ENCODE measurements at regions not wholly inside any gene's neighbourhood (a gene's known extent, or its start where the extent isn't known, plus 50 kb on each side); places are given as distances from the start of the nearest gene placed in this dataset.
"Not testable (repeated sequence)": the region's sequence is repeated elsewhere in the genome, so short reads cannot be mapped to it uniquely, and the experiment has no call there.

- H3K27ac ChIP-seq = no peak overlapping the region
- no peak for DNase-seq (ENCODE audit: low read depth, low spot score)
Observed at GRCh38 chr5:103718108-103718507, 155.5 kb upstream of the NUDT12 start.

GRCh38 chr5:103708601-103709000 is 146.0 kb upstream of the NUDT12 start:
- H3K27ac ChIP-seq = no peak overlapping the region
- DNase-seq (ENCODE audit: low read depth, low spot score) = no peak

- no peak for DNase-seq (ENCODE audit: low read depth, low spot score)
- H3K27ac ChIP-seq = no peak overlapping the region
Observed at GRCh38 chr5:103706939-103707682, 144.5 kb upstream of the NUDT12 start.

GRCh38 chr5:103703617-103704016 is 141.0 kb upstream of the NUDT12 start:
- H3K27ac ChIP-seq = no peak overlapping the region
- DNase-seq (ENCODE audit: low read depth, low spot score) = no peak

- no peak for DNase-seq (ENCODE audit: low read depth, low spot score)
- no peak overlapping the region for H3K27ac ChIP-seq
Observed at GRCh38 chr5:103693517-103693916, 130.9 kb upstream of the NUDT12 start.

- H3K27ac ChIP-seq = no peak overlapping the region
- no peak for DNase-seq (ENCODE audit: low read depth, low spot score)
Observed at GRCh38 chr5:103690676-103691075, 128.1 kb upstream of the NUDT12 start.

- DNase-seq (ENCODE audit: low read depth, low spot score) = no peak
- no peak overlapping the region for H3K27ac ChIP-seq
Observed at GRCh38 chr5:103679873-103680272, 117.3 kb upstream of the NUDT12 start.

- not testable (repeated sequence) for DNase-seq (ENCODE audit: low read depth, low spot score); H3K27ac ChIP-seq
Observed at GRCh38 chr5:103676198-103676597, 113.6 kb upstream of the NUDT12 start.

- no peak for DNase-seq (ENCODE audit: low read depth, low spot score)
- H3K27ac ChIP-seq = no peak overlapping the region
Observed at GRCh38 chr5:103674739-103675138, 112.2 kb upstream of the NUDT12 start.

GRCh38 chr5:103674251-103674650 is 111.7 kb upstream of the NUDT12 start:
- DNase-seq (ENCODE audit: low read depth, low spot score) = no peak
- H3K27ac ChIP-seq = no peak overlapping the region

- H3K27ac ChIP-seq = no peak overlapping the region
- DNase-seq (ENCODE audit: low read depth, low spot score) = no peak
Observed at GRCh38 chr5:103669615-103670014, 107.0 kb upstream of the NUDT12 start.

GRCh38 chr5:103668281-103668680 is 105.7 kb upstream of the NUDT12 start:
- no peak for DNase-seq (ENCODE audit: low read depth, low spot score)
- no peak overlapping the region for H3K27ac ChIP-seq

GRCh38 chr5:103667068-103667467 is 104.5 kb upstream of the NUDT12 start:
- no peak for DNase-seq (ENCODE audit: low read depth, low spot score)
- H3K27ac ChIP-seq = no peak overlapping the region

- DNase-seq (ENCODE audit: low read depth, low spot score) = no peak
- H3K27ac ChIP-seq = no peak overlapping the region
Observed at GRCh38 chr5:103657301-103657700, 94.7 kb upstream of the NUDT12 start.

- H3K27ac ChIP-seq = no peak overlapping the region
- DNase-seq (ENCODE audit: low read depth, low spot score) = no peak
Observed at GRCh38 chr5:103648086-103648485, 85.5 kb upstream of the NUDT12 start.

GRCh38 chr5:103646698-103647614 is 84.4 kb upstream of the NUDT12 start:
- no peak overlapping the region for H3K27ac ChIP-seq
- DNase-seq (ENCODE audit: low read depth, low spot score) = no peak

- H3K27ac ChIP-seq = no peak overlapping the region
- no peak for DNase-seq (ENCODE audit: low read depth, low spot score)
Observed at GRCh38 chr5:103645816-103646215, 83.2 kb upstream of the NUDT12 start.

GRCh38 chr5:103638979-103639378 is 76.4 kb upstream of the NUDT12 start:
- H3K27ac ChIP-seq = no peak overlapping the region
- DNase-seq (ENCODE audit: low read depth, low spot score) = no peak

- DNase-seq (ENCODE audit: low read depth, low spot score) = no peak
- no peak overlapping the region for H3K27ac ChIP-seq
Observed at GRCh38 chr5:103624675-103625074, 62.1 kb upstream of the NUDT12 start.

GRCh38 chr5:103624035-103624480 is 61.5 kb upstream of the NUDT12 start:
- no peak overlapping the region for H3K27ac ChIP-seq
- no peak for DNase-seq (ENCODE audit: low read depth, low spot score)

GRCh38 chr5:103623425-103623824 is 60.8 kb upstream of the NUDT12 start:
- H3K27ac ChIP-seq = no peak overlapping the region
- no peak for DNase-seq (ENCODE audit: low read depth, low spot score)
